ENCODE measurements at regions not wholly inside any gene's neighbourhood (a gene's known extent, or its start where the extent isn't known, plus 50 kb on each side); places are given as distances from the start of the nearest gene placed in this dataset.
"Not testable (repeated sequence)": the region's sequence is repeated elsewhere in the genome, so short reads cannot be mapped to it uniquely, and the experiment has no call there.

- Histone ChIP-seq H3K4me3 (replicated peaks in 1 of 4; ENCODE audit: control extremely low read depth in 1 of 4, insufficient read depth in 1 of 4, low read depth in 3 of 4, low read length in 4 of 4) (no peak overlapping the region), H3K79me2 (ENCODE audit: control insufficient read depth, insufficient read depth, low read length) (no peaks in the 10 kb centered on the region), H4K20me1 (ENCODE audit: control insufficient read depth, extremely low read depth, insufficient read depth, low read length) (no peaks in the 10 kb centered on the region), H2AFZ (ENCODE audit: low read length) (no peak overlapping the region), H3K36me3 (ENCODE audit: control insufficient read depth, insufficient read depth, low read length) (no peaks in the 10 kb centered on the region), H3K27ac (ENCODE audit: insufficient read depth, low read length) (no peak overlapping the region), H3K4me2 (ENCODE audit: extremely low read depth, insufficient read depth, low read length) (no peak overlapping the region), H3K27me3 (ENCODE audit: control insufficient read depth, insufficient read depth, low read length) (no peaks in the 10 kb centered on the region), H3K9me3 (ENCODE audit: control insufficient read depth, insufficient read depth, low read depth, low read length) (no peaks in the 10 kb centered on the region), H3K9ac (ENCODE audit: insufficient read depth, low read length) (no peak overlapping the region), H3K4me1 (ENCODE audit: control insufficient read depth, extremely low read depth, insufficient read depth, low read length) (no peaks in the 10 kb centered on the region)
- DNase-seq (ENCODE audit: low read depth in 2 of 2) = no peak
- TF ChIP-seq EZH2 (IDR thresholded peaks at IDR 0.05; ENCODE audit: low read length, missing control alignments) = no peak
- TF ChIP-seq CTCF (conservative IDR thresholded peaks at IDR 0.05 in 1 of 2, IDR thresholded peaks at IDR 0.05 in 1 of 2; ENCODE audit: low read depth in 1 of 2, low read length in 2 of 2) = no peak
These were observed 88.4 kb upstream of the JARID2 start for GRCh38 chr6:15157479-15157878.

- H3K27ac ChIP-seq (ENCODE audit: insufficient read depth, low read length) = no peak overlapping the region
- H3K4me2 ChIP-seq (ENCODE audit: extremely low read depth, insufficient read depth, low read length) = no peak overlapping the region
- no peak for DNase-seq (ENCODE audit: low read depth in 2 of 2)
- no peaks in the 10 kb centered on the region for H3K79me2 ChIP-seq (ENCODE audit: control insufficient read depth, insufficient read depth, low read length)
- no peaks in the 10 kb centered on the region for H3K36me3 ChIP-seq (ENCODE audit: control insufficient read depth, insufficient read depth, low read length)
- no peak overlapping the region for H2AFZ ChIP-seq (ENCODE audit: low read length)
- no peaks in the 10 kb centered on the region for H4K20me1 ChIP-seq (ENCODE audit: control insufficient read depth, extremely low read depth, insufficient read depth, low read length)
- H3K4me3 ChIP-seq (replicated peaks in 1 of 4; ENCODE audit: control extremely low read depth in 1 of 4, insufficient read depth in 1 of 4, low read depth in 3 of 4, low read length in 4 of 4) = no peak overlapping the region
- H3K4me1 ChIP-seq (ENCODE audit: control insufficient read depth, extremely low read depth, insufficient read depth, low read length) = no peaks in the 10 kb centered on the region
- H3K27me3 ChIP-seq (ENCODE audit: control insufficient read depth, insufficient read depth, low read length) = no peaks in the 10 kb centered on the region
- H3K9me3 ChIP-seq (ENCODE audit: control insufficient read depth, insufficient read depth, low read depth, low read length) = no peaks in the 10 kb centered on the region
- H3K9ac ChIP-seq (ENCODE audit: insufficient read depth, low read length) = no peak overlapping the region
- TF ChIP-seq EZH2 (IDR thresholded peaks at IDR 0.05; ENCODE audit: low read length, missing control alignments) (no peak), CTCF (conservative IDR thresholded peaks at IDR 0.05 in 1 of 2, IDR thresholded peaks at IDR 0.05 in 1 of 2; ENCODE audit: low read depth in 1 of 2, low read length in 2 of 2) (no peak)
These were observed 86.8 kb upstream of the JARID2 start for GRCh38 chr6:15158821-15159619.

GRCh38 chr6:15160812-15161211 is 85.1 kb upstream of the JARID2 start:
- Histone ChIP-seq H2AFZ (ENCODE audit: low read length) (no peak overlapping the region), H4K20me1 (ENCODE audit: control insufficient read depth, extremely low read depth, insufficient read depth, low read length) (no peaks in the 10 kb centered on the region), H3K36me3 (ENCODE audit: control insufficient read depth, insufficient read depth, low read length) (no peaks in the 10 kb centered on the region), H3K9ac (ENCODE audit: insufficient read depth, low read length) (no peak overlapping the region), H3K9me3 (ENCODE audit: control insufficient read depth, insufficient read depth, low read depth, low read length) (no peaks in the 10 kb centered on the region), H3K4me1 (ENCODE audit: control insufficient read depth, extremely low read depth, insufficient read depth, low read length) (no peaks in the 10 kb centered on the region), H3K4me2 (ENCODE audit: extremely low read depth, insufficient read depth, low read length) (no peak overlapping the region), H3K27ac (ENCODE audit: insufficient read depth, low read length) (no peak overlapping the region), H3K79me2 (ENCODE audit: control insufficient read depth, insufficient read depth, low read length) (no peaks in the 10 kb centered on the region), H3K27me3 (ENCODE audit: control insufficient read depth, insufficient read depth, low read length) (no peaks in the 10 kb centered on the region), H3K4me3 (replicated peaks in 1 of 4; ENCODE audit: control extremely low read depth in 1 of 4, insufficient read depth in 1 of 4, low read depth in 3 of 4, low read length in 4 of 4) (no peak overlapping the region)
- TF ChIP-seq EZH2 (IDR thresholded peaks at IDR 0.05; ENCODE audit: low read length, missing control alignments) (no peak), CTCF (conservative IDR thresholded peaks at IDR 0.05 in 1 of 2, IDR thresholded peaks at IDR 0.05 in 1 of 2; ENCODE audit: low read depth in 1 of 2, low read length in 2 of 2) (no peak)
- peak in 1 of 2 donors; percentile 19 for DNase-seq (ENCODE audit: low read depth in 2 of 2)

GRCh38 chr6:15164855-15165254 is 81.0 kb upstream of the JARID2 start:
- H2AFZ ChIP-seq (ENCODE audit: low read length); H3K4me3 ChIP-seq (replicated peaks in 1 of 4; ENCODE audit: control extremely low read depth in 1 of 4, insufficient read depth in 1 of 4, low read depth in 3 of 4, low read length in 4 of 4); H4K20me1 ChIP-seq (ENCODE audit: control insufficient read depth, extremely low read depth, insufficient read depth, low read length); H3K4me2 ChIP-seq (ENCODE audit: extremely low read depth, insufficient read depth, low read length); H3K9me3 ChIP-seq (ENCODE audit: control insufficient read depth, insufficient read depth, low read depth, low read length); H3K4me1 ChIP-seq (ENCODE audit: control insufficient read depth, extremely low read depth, insufficient read depth, low read length); H3K9ac ChIP-seq (ENCODE audit: insufficient read depth, low read length); DNase-seq (ENCODE audit: low read depth in 2 of 2); H3K36me3 ChIP-seq (ENCODE audit: control insufficient read depth, insufficient read depth, low read length); H3K27me3 ChIP-seq (ENCODE audit: control insufficient read depth, insufficient read depth, low read length); H3K27ac ChIP-seq (ENCODE audit: insufficient read depth, low read length); H3K79me2 ChIP-seq (ENCODE audit: control insufficient read depth, insufficient read depth, low read length): not testable (repeated sequence)
